ENCODE measurements at regions not wholly inside any gene's neighbourhood (a gene's known extent, or its start where the extent isn't known, plus 50 kb on each side); places are given as distances from the start of the nearest gene placed in this dataset.

DNA sequence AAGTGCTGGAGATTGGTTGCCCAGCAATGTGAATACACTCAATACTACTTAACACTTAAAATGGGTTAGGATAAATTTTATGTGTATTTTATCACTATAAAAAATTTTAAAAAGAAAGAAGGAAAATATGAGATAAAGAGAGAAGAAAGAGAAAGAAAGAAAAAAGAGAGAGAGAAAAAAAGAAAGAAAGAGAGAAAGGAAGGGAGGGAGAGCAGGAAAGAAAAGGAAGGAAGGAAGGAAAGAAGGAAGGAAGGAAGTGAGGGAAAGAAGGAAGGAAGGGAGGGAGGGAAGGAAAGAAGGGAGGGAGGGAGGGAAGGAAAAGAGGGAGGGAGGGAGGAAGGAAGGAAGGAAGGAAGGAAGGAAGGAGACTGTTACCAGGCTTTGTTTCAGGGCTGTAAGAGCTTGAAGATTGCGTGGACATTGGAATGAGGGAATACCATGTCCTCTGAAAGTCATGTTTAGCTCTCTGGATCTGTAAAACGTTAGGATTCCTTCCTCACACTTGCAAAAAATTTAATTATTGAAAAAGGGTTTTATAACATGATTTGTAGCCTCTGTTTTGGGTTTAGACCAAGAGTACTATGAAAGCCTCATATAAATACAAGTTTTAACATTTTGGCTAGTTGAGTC, 152.3 kb upstream of the DAP start:
- 83% methylated on average over 1 of the region's 2 CpGs for WGBS (ENCODE audit: insufficient coverage)
- DNase-seq (no peak), ATAC-seq (no peak)
- TF ChIP-seq, protein P1, sequence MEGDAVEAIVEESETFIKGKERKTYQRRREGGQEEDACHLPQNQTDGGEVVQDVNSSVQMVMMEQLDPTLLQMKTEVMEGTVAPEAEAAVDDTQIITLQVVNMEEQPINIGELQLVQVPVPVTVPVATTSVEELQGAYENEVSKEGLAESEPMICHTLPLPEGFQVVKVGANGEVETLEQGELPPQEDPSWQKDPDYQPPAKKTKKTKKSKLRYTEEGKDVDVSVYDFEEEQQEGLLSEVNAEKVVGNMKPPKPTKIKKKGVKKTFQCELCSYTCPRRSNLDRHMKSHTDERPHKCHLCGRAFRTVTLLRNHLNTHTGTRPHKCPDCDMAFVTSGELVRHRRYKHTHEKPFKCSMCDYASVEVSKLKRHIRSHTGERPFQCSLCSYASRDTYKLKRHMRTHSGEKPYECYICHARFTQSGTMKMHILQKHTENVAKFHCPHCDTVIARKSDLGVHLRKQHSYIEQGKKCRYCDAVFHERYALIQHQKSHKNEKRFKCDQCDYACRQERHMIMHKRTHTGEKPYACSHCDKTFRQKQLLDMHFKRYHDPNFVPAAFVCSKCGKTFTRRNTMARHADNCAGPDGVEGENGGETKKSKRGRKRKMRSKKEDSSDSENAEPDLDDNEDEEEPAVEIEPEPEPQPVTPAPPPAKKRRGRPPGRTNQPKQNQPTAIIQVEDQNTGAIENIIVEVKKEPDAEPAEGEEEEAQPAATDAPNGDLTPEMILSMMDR (IDR thresholded peaks at IDR 0.05): no peak
- peaks cover 0 to 2% of the 10 kb centered on the region in 2 donors for H3K9me3 Mint-ChIP-seq
- H3K36me3 Mint-ChIP-seq: no peaks in the 10 kb centered on the region
- no peak overlapping the region for H3K4me3 Mint-ChIP-seq
- Histone ChIP-seq H3K36me3 (ENCODE audit: control insufficient read depth, insufficient read depth, low read length) (no peaks in the 10 kb centered on the region), H3K27ac (ENCODE audit: low read length) (no peak overlapping the region), H3K4me3 (ENCODE audit: low read length) (no peak overlapping the region), H3K9me3 (ENCODE audit: control insufficient read depth, insufficient read depth, low read length) (no peaks in the 10 kb centered on the region), H3K27me3 (ENCODE audit: control insufficient read depth, insufficient read depth, low read length) (no peaks in the 10 kb centered on the region), H3K4me1 (ENCODE audit: control insufficient read depth, insufficient read depth, low read length) (no peaks in the 10 kb centered on the region)
- no peaks in the 10 kb centered on the region for H3K4me1 Mint-ChIP-seq
- H3K27ac Mint-ChIP-seq: no peak overlapping the region
- intact Hi-C loops (cut with micrococcal nuclease): no loop called here
- H3K27me3 Mint-ChIP-seq (ENCODE audit: low read depth in 2 of 2): peaks cover 14 to 17% of the 10 kb centered on the region in 2 donors

GRCh38 chr5:10912435-10912834, 151.4 kb upstream of the DAP start:
- Histone ChIP-seq H3K4me3 (ENCODE audit: low read length) (no peak overlapping the region), H3K27me3 (ENCODE audit: control insufficient read depth, insufficient read depth, low read length) (no peaks in the 10 kb centered on the region), H3K27ac (ENCODE audit: low read length) (no peak overlapping the region), H3K9me3 (ENCODE audit: control insufficient read depth, insufficient read depth, low read length) (no peaks in the 10 kb centered on the region), H3K36me3 (ENCODE audit: control insufficient read depth, insufficient read depth, low read length) (no peaks in the 10 kb centered on the region), H3K4me1 (ENCODE audit: control insufficient read depth, insufficient read depth, low read length) (no peaks in the 10 kb centered on the region)
- 98% methylated on average over 2 of the region's 2 CpGs for WGBS (ENCODE audit: insufficient coverage)
- Mint-ChIP-seq H3K4me3 (no peak overlapping the region), H3K27ac (no peak overlapping the region), H3K9me3 (peaks cover 0 to 2% of the 10 kb centered on the region in 2 donors), H3K36me3 (no peaks in the 10 kb centered on the region), H3K4me1 (no peaks in the 10 kb centered on the region), H3K27me3 (ENCODE audit: low read depth in 2 of 2) (peaks cover 14 to 17% of the 10 kb centered on the region in 2 donors)
- no peak for ATAC-seq
- TF ChIP-seq, protein P1 (IDR thresholded peaks at IDR 0.05): no peak
- intact Hi-C loops (cut with micrococcal nuclease): no loop called here
- DNase-seq: no peak

DNA sequence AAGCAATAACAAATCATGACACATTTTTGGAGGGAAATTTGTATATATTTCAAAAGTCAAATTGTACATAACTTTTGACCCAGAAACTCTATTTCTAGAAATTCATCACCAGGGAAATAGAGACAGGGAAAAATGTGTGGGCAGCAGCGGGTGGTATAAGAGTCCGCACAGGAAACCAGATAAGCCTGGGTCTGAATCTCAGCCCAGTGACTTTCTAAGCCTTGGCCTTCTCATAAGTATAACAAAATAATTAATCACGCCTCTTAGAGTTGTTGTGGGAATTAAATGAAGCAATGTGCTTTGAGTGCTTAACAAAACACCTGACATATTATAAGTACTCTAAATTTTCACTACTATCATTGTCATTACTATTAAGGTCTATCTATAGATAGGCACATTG, 149.2 kb upstream of the DAP start:
- Histone ChIP-seq H3K4me1 (ENCODE audit: control insufficient read depth, insufficient read depth, low read length) (no peaks in the 10 kb centered on the region), H3K9me3 (ENCODE audit: control insufficient read depth, insufficient read depth, low read length) (no peaks in the 10 kb centered on the region), H3K27ac (ENCODE audit: low read length) (no peak overlapping the region), H3K36me3 (ENCODE audit: control insufficient read depth, insufficient read depth, low read length) (no peaks in the 10 kb centered on the region), H3K27me3 (ENCODE audit: control insufficient read depth, insufficient read depth, low read length) (no peaks in the 10 kb centered on the region), H3K4me3 (ENCODE audit: low read length) (no peak overlapping the region)
- no peaks in the 10 kb centered on the region for H3K4me1 Mint-ChIP-seq
- peaks cover 14 to 23% of the 10 kb centered on the region in 2 donors for H3K27me3 Mint-ChIP-seq (ENCODE audit: low read depth in 2 of 2)
- TF ChIP-seq, protein P1 (IDR thresholded peaks at IDR 0.05): no peak
- H3K4me3 Mint-ChIP-seq: no peak overlapping the region
- intact Hi-C loops (cut with micrococcal nuclease): no loop called here
- H3K27ac Mint-ChIP-seq: no peak overlapping the region
- WGBS (ENCODE audit: insufficient coverage): no CpG with 5 or more reads among the region's 3 CpGs
- peaks cover 0 to 2% of the 10 kb centered on the region in 2 donors for H3K9me3 Mint-ChIP-seq
- no peak for ATAC-seq
- no peak for DNase-seq
- no peaks in the 10 kb centered on the region for H3K36me3 Mint-ChIP-seq

GRCh38 chr5:10904862-10905432, 143.9 kb upstream of the DAP start:
- ATAC-seq (no peak), DNase-seq (no peak)
- H3K4me1 Mint-ChIP-seq: no peaks in the 10 kb centered on the region
- TF ChIP-seq, protein P1 (IDR thresholded peaks at IDR 0.05): no peak
- Histone ChIP-seq H3K27ac (ENCODE audit: low read length) (no peak overlapping the region), H3K4me3 (ENCODE audit: low read length) (no peak overlapping the region), H3K36me3 (ENCODE audit: control insufficient read depth, insufficient read depth, low read length) (no peaks in the 10 kb centered on the region), H3K9me3 (ENCODE audit: control insufficient read depth, insufficient read depth, low read length) (no peaks in the 10 kb centered on the region), H3K27me3 (ENCODE audit: control insufficient read depth, insufficient read depth, low read length) (no peaks in the 10 kb centered on the region), H3K4me1 (ENCODE audit: control insufficient read depth, insufficient read depth, low read length) (no peaks in the 10 kb centered on the region)
- no peaks in the 10 kb centered on the region for H3K36me3 Mint-ChIP-seq
- 85% methylated on average over 3 of the region's 3 CpGs for WGBS (ENCODE audit: insufficient coverage)
- no peak overlapping the region for H3K4me3 Mint-ChIP-seq
- peaks cover 6 to 27% of the 10 kb centered on the region in 2 donors for H3K27me3 Mint-ChIP-seq (ENCODE audit: low read depth in 2 of 2)
- H3K27ac Mint-ChIP-seq: no peak overlapping the region
- intact Hi-C loops (cut with micrococcal nuclease): no loop called here
- H3K9me3 Mint-ChIP-seq: peaks cover 0 to 2% of the 10 kb centered on the region in 2 donors
